22Rv1 (cell line): ENCODE measurements at regions not wholly inside any gene's neighbourhood (a gene's known extent, or its start where the extent isn't known, plus 50 kb on each side); places are given as distances from the start of the nearest gene placed in this dataset.

Experiments
- ZFX ChIP-seq: fragments of 450-650 bp; IDR thresholded peaks from 2 replicates; pipeline ENCODE4 v1.6.1; 2017; ENCODE audit warnings: antibody characterized with exemption, borderline replicate concordance
- TF ChIP-seq, protein P1 (sequence below): fragments of 450-650 bp; IDR thresholded peaks from 2 replicates; pipeline ENCODE4 v1.5.1; 2017; ENCODE audit warnings: mild to moderate bottlenecking

- TF ChIP-seq, protein P1, sequence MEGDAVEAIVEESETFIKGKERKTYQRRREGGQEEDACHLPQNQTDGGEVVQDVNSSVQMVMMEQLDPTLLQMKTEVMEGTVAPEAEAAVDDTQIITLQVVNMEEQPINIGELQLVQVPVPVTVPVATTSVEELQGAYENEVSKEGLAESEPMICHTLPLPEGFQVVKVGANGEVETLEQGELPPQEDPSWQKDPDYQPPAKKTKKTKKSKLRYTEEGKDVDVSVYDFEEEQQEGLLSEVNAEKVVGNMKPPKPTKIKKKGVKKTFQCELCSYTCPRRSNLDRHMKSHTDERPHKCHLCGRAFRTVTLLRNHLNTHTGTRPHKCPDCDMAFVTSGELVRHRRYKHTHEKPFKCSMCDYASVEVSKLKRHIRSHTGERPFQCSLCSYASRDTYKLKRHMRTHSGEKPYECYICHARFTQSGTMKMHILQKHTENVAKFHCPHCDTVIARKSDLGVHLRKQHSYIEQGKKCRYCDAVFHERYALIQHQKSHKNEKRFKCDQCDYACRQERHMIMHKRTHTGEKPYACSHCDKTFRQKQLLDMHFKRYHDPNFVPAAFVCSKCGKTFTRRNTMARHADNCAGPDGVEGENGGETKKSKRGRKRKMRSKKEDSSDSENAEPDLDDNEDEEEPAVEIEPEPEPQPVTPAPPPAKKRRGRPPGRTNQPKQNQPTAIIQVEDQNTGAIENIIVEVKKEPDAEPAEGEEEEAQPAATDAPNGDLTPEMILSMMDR: no peak
- no peak for TF ChIP-seq ZFX
Observed at GRCh38 chr6:74851596-74851995, 354.3 kb downstream of the COL12A1 start.
